Lower leg skin (tissue), 3 donors: ENCODE measurements at regions not wholly inside any gene's neighbourhood (a gene's known extent, or its start where the extent isn't known, plus 50 kb on each side); places are given as distances from the start of the nearest gene placed in this dataset.

ENCODE experiments used
- CTCF ChIP-seq, 3 donors: fragments of 450-650 bp; IDR thresholded peaks; one replicate each; pipeline ENCODE4 v1.5.1; 2016; ENCODE audit warnings: antibody characterized with exemption in 3 of 3, mild to moderate bottlenecking in 3 of 3, moderate library complexity in 2 of 3
- POLR2A ChIP-seq, 2 donors: fragments of 450-650 bp; IDR thresholded peaks; one replicate each; pipeline ENCODE4 v1.6.1; 2016 to 2017; ENCODE audit warnings: antibody characterized with exemption in 2 of 2, mild to moderate bottlenecking in 1 of 2, moderate library complexity in 1 of 2

- TF ChIP-seq CTCF (IDR thresholded peaks at IDR 0.05) (no peak), POLR2A (IDR thresholded peaks at IDR 0.05) (no peak)
Observed at GRCh38 chr5:67393211-67393610, 196.6 kb upstream of the CD180 start.
